OCI-LY3 (cell line): ENCODE measurements at regions not wholly inside any gene's neighbourhood (a gene's known extent, or its start where the extent isn't known, plus 50 kb on each side); places are given as distances from the start of the nearest gene placed in this dataset.

Experiments
- CTCF ChIP-seq: fragments of 200-600, 300-600 bp; sonication (generic); IDR thresholded peaks from 2 replicates; pipeline ENCODE4 v1.5.1; 2014; ENCODE audit warnings: antibody characterized with exemption, low read length, low read depth
- EZH2phosphoT487 ChIP-seq: fragments of 200-600 bp; shearing (Covaris generic); IDR thresholded peaks from 2 replicates; pipeline ENCODE4 v1.6.1; 2018; ENCODE audit warnings: antibody characterized with exemption, mixed run types, low read depth

- no peak for TF ChIP-seq CTCF
- no peak for TF ChIP-seq EZH2phosphoT487
These were observed 262.6 kb downstream of the MREG start for GRCh38 chr2:215750763-215751162.
